WERI-Rb-1 (cell line): ENCODE measurements at regions not wholly inside any gene's neighbourhood (a gene's known extent, or its start where the extent isn't known, plus 50 kb on each side); places are given as distances from the start of the nearest gene placed in this dataset.

Source experiments
- DNase-seq: peaks from one replicate; pipeline ENCODE4 v3.0.0-alpha.2; 2020
- H3K27ac ChIP-seq: fragments of 250-450 bp; sonication (Bioruptor Pico); 2 replicates; pipeline ENCODE4 v1.5.1; 2020; ENCODE audit warnings: mild to moderate bottlenecking, moderate library complexity
- H3K27me3 ChIP-seq: fragments of 250-450 bp; sonication (Bioruptor Pico); 2 replicates; pipeline ENCODE4 v1.5.1; 2021; ENCODE audit warnings: mild to moderate bottlenecking, low read depth, moderate library complexity; ENCODE audit not compliant: insufficient read depth, severe bottlenecking
- H3K36me3 ChIP-seq: fragments of 250-450 bp; sonication (Bioruptor Pico); 2 replicates; pipeline ENCODE4 v1.5.1; 2020; ENCODE audit warnings: mild to moderate bottlenecking, moderate library complexity
- H3K4me3 ChIP-seq: 2 replicates; pipeline ENCODE4 v1.5.1; 2011; ENCODE audit warnings: low read depth, mild to moderate bottlenecking, control low read depth, low read length
- H3K9me3 ChIP-seq: fragments of 250-450 bp; sonication (Bioruptor Pico); 2 replicates; pipeline ENCODE4 v1.5.1; 2021; ENCODE audit warnings: mild to moderate bottlenecking, moderate library complexity; ENCODE audit not compliant: severe bottlenecking
- CTCF ChIP-seq: IDR thresholded peaks from 2 replicates; pipeline ENCODE4 v1.5.1; 2011; ENCODE audit warnings: low read depth, mild to moderate bottlenecking, control low read depth, inconsistent platforms, low read length

DNA sequence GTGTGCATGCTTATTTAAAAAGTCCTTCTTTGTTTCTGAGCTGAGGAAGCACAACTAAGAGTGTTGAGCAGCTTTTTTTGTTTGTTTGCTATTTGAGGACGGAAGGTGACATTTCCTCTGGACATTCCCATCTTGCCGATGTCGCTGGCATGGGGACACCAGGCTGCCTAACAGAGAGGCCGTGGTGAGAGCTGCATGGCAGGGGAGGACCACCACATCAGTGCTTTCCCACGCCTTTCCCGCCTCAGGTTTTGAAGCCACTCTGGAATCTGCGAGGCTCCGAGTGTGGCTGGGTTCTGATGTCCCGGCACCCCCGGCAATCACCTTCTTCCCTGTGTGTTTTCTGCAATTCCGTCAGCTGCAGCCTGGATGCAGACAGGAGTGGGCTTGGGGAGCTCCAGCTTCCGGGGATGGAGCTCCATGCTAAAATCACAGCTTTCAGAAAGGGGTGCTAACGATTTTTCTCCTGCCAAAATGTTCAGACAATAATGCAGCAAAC lies 259.8 kb upstream of the IRX4 start:
- Histone ChIP-seq H3K27ac (no peak overlapping the region), H3K9me3 (peaks cover 5% of the 10 kb centered on the region), H3K27me3 (peaks cover 81% of the 10 kb centered on the region), H3K36me3 (no peaks in the 10 kb centered on the region), H3K4me3 (no peak overlapping the region)
- TF ChIP-seq CTCF, result no peak
- peak; percentile 3 for DNase-seq

DNA sequence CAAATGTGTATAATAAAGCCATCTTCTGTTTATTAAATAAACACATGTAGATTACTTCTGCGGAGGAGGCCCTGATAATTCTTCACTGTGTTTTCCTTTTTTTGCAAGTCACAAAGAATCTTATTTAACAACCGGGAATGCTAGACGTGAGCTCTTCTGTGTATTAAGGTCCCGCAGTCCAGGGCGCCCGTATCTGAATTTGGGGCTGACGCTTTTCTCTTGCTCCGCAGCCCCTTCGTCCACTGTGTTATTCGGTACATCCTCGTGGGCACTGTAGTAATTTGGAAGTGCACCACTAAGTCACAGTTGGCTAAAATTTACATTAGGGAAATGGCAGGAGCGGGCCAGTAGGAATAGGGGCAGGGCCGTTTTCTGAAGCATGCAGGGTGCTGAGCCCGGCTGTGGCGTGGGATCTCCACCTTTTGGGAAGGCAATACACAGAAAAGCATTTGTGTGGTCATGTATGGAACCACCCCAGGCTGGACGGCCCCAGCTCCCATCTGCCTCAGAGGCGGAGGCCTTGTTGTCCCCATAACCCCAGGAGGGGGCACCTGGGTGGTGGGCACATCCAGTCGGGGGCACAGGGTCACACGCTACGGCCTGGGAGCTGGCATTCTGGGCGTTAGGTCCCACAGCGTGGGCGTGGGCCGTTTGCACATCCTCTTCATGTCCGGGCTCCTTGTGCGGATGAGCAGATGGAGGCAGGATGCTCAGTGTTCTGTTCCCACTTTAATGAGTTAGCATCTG lies 258.7 kb upstream of the IRX4 start:
- H3K27ac ChIP-seq, result no peak overlapping the region
- peaks cover 86% of the 10 kb centered on the region for H3K27me3 ChIP-seq
- H3K9me3 ChIP-seq, result peaks cover 5% of the 10 kb centered on the region
- H3K4me3 ChIP-seq, result no peak overlapping the region
- DNase-seq, result no peak
- H3K36me3 ChIP-seq, result no peaks in the 10 kb centered on the region
- TF ChIP-seq CTCF, result no peak

DNA sequence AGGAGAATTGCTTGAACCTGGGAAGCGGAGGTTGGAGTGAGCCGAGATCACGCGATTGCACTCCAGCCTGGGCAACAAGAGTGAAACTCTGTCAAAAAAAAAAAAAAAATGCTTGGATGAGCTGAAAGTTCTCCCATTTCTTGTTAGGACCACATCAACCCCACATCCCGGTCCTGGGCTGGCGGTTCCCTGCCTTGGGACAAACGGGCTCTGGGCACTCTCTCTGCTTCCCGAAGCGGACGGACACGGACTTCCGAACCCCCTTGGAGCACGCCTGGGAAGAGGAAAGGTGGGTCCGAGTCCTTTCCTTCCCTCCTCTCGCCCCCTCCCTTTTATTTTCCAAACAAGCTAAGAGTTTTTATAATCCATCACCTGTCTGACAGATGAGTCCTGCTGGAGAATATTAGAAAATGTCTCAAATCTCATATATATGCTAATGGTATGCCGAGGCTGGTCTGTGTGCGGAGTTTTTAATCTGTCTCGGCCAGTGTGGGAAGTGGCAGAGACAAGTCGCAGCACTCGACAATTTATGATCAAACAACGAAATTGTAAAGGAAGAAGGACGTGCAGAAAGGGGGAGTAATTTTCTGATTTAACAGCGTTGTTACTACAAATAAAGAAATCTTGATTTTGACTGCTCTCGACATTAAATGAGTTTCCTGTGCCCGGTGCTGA lies 257.9 kb upstream of the IRX4 start:
- no peak for DNase-seq
- Histone ChIP-seq H3K4me3 (no peak overlapping the region), H3K27ac (no peak overlapping the region), H3K27me3 (peaks cover 94% of the 10 kb centered on the region), H3K36me3 (no peaks in the 10 kb centered on the region), H3K9me3 (peaks cover 5% of the 10 kb centered on the region)
- TF ChIP-seq CTCF, result no peak

DNA sequence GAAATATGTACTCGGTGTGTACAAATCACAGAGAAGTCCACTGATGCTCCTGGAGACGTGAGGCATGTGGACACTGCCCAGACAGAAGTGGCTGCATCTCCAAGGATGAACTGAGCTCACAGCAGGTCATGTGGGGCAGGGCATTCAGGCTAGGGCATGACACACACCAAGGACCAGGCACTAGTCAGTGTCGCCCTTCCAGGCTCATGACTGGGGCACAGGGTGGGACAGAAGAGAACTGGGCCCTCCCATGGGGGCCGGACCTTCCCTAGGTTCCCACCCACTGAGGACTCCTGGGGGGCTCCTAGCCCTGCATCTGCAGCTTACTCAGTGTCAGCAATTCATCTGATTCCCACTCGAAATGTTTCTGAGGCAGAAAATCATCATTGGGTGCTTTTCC lies 256.8 kb upstream of the IRX4 start:
- DNase-seq, result no peak
- no peak overlapping the region for H3K4me3 ChIP-seq
- peaks cover 96% of the 10 kb centered on the region for H3K27me3 ChIP-seq
- H3K27ac ChIP-seq, result no peak overlapping the region
- no peaks in the 10 kb centered on the region for H3K36me3 ChIP-seq
- no peak for TF ChIP-seq CTCF
- peaks cover 3% of the 10 kb centered on the region for H3K9me3 ChIP-seq

DNA sequence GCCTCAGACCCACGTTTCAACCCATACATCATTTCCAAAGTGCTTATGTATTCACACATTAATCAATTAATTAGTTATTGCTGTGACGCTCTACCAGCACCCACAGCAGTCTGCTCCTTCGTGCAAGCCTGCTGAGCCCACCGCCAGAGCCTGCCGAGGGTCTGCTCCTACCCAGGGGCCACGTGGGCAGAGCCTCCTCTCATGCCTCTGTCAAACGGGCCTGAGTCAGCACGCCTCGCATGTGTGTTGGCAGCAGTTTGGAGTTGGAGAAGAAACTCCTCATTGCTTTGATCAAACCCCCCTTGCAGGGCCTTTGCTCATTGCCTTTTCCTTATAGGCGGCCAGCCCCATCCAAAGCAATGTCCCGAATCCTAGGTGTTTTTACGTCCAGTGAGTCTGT lies 256.2 kb upstream of the IRX4 start:
- Histone ChIP-seq H3K27me3 (peaks cover 96% of the 10 kb centered on the region), H3K36me3 (no peaks in the 10 kb centered on the region), H3K27ac (no peak overlapping the region), H3K9me3 (no peaks in the 10 kb centered on the region), H3K4me3 (no peak overlapping the region)
- no peak for TF ChIP-seq CTCF
- DNase-seq, result no peak
